ENCODE measurements at regions not wholly inside any gene's neighbourhood (a gene's known extent, or its start where the extent isn't known, plus 50 kb on each side); places are given as distances from the start of the nearest gene placed in this dataset.

GRCh38 chr20:57953638-57954037, 243.8 kb upstream of the PMEPA1 start:
- FAIRE-seq (no peak), DNase-seq (no peak)
- Histone ChIP-seq H3K4me1 (ENCODE audit: control insufficient read depth in 3 of 3, insufficient read depth in 2 of 3, low read depth in 1 of 3, low read length in 2 of 3) (peaks cover 0 to 19% (median 0%) of the 10 kb centered on the region in 3 donors), H3K9me3 (ENCODE audit: control insufficient read depth in 2 of 2, insufficient read depth in 1 of 2, low read depth in 1 of 2, low read length in 1 of 2) (peaks cover 0 to 15% of the 10 kb centered on the region in 2 donors), H3K27me3 (ENCODE audit: control insufficient read depth in 3 of 3, insufficient read depth in 3 of 3, low read length in 3 of 3) (no peaks in the 10 kb centered on the region), H3K27ac (ENCODE audit: low read depth in 1 of 3, low read length in 2 of 3) (no peak overlapping the region), H3K36me3 (ENCODE audit: control insufficient read depth in 3 of 3, insufficient read depth in 2 of 3, low read depth in 1 of 3, low read length in 3 of 3) (no peaks in the 10 kb centered on the region), H3K4me3 (ENCODE audit: low read depth in 1 of 3, low read length in 3 of 3) (no peak overlapping the region)
- WGBS, 3 donors, result 59 to 82% (median 60%) methylated on average over 4 of the region's 4 CpGs

- Histone ChIP-seq H3K36me3 (ENCODE audit: control insufficient read depth in 3 of 3, insufficient read depth in 2 of 3, low read depth in 1 of 3, low read length in 3 of 3) (no peaks in the 10 kb centered on the region), H3K27me3 (ENCODE audit: control insufficient read depth in 3 of 3, insufficient read depth in 3 of 3, low read length in 3 of 3) (no peaks in the 10 kb centered on the region), H3K9me3 (ENCODE audit: control insufficient read depth in 2 of 2, insufficient read depth in 1 of 2, low read depth in 1 of 2, low read length in 1 of 2) (peaks cover 0 to 15% of the 10 kb centered on the region in 2 donors), H3K4me1 (ENCODE audit: control insufficient read depth in 3 of 3, insufficient read depth in 2 of 3, low read depth in 1 of 3, low read length in 2 of 3) (peaks cover 0 to 6% (median 0%) of the 10 kb centered on the region in 3 donors), H3K4me3 (ENCODE audit: low read depth in 1 of 3, low read length in 3 of 3) (no peak overlapping the region), H3K27ac (ENCODE audit: low read depth in 1 of 3, low read length in 2 of 3) (no peak overlapping the region)
- no peak for FAIRE-seq
- DNase-seq, result no peak
- 87 to 93% (median 90%) methylated on average over 1 of the region's 1 CpG for WGBS, 3 donors
These were observed 242.3 kb upstream of the PMEPA1 start for GRCh38 chr20:57952136-57952535.

GRCh38 chr20:57951549-57951948, 241.7 kb upstream of the PMEPA1 start:
- Histone ChIP-seq H3K27ac (ENCODE audit: low read depth in 1 of 3, low read length in 2 of 3) (no peak overlapping the region), H3K4me3 (ENCODE audit: low read depth in 1 of 3, low read length in 3 of 3) (no peak overlapping the region), H3K4me1 (ENCODE audit: control insufficient read depth in 3 of 3, insufficient read depth in 2 of 3, low read depth in 1 of 3, low read length in 2 of 3) (peaks cover 0 to under 1% (median 0%) of the 10 kb centered on the region in 3 donors), H3K36me3 (ENCODE audit: control insufficient read depth in 3 of 3, insufficient read depth in 2 of 3, low read depth in 1 of 3, low read length in 3 of 3) (no peaks in the 10 kb centered on the region), H3K9me3 (ENCODE audit: control insufficient read depth in 2 of 2, insufficient read depth in 1 of 2, low read depth in 1 of 2, low read length in 1 of 2) (peaks cover 0 to 15% of the 10 kb centered on the region in 2 donors), H3K27me3 (ENCODE audit: control insufficient read depth in 3 of 3, insufficient read depth in 3 of 3, low read length in 3 of 3) (no peaks in the 10 kb centered on the region)
- DNase-seq, result no peak
- no peak for FAIRE-seq
- WGBS, 3 donors, result 81 to 87% (median 85%) methylated on average over 3 of the region's 3 CpGs

- no peak for DNase-seq
- H3K4me3 ChIP-seq (ENCODE audit: low read depth in 1 of 3, low read length in 3 of 3), result no peak overlapping the region
- 77 to 87% (median 83%) methylated on average over 14 of the region's 14 CpGs for WGBS, 3 donors
- no peaks in the 10 kb centered on the region for H3K4me1 ChIP-seq (ENCODE audit: control insufficient read depth in 3 of 3, insufficient read depth in 2 of 3, low read depth in 1 of 3, low read length in 2 of 3)
- H3K27me3 ChIP-seq (ENCODE audit: control insufficient read depth in 3 of 3, insufficient read depth in 3 of 3, low read length in 3 of 3), result no peaks in the 10 kb centered on the region
- no peaks in the 10 kb centered on the region for H3K36me3 ChIP-seq (ENCODE audit: control insufficient read depth in 3 of 3, insufficient read depth in 2 of 3, low read depth in 1 of 3, low read length in 3 of 3)
- H3K27ac ChIP-seq (ENCODE audit: low read depth in 1 of 3, low read length in 2 of 3), result no peak overlapping the region
- H3K9me3 ChIP-seq (ENCODE audit: control insufficient read depth in 2 of 2, insufficient read depth in 1 of 2, low read depth in 1 of 2, low read length in 1 of 2), result peaks cover 0 to 13% of the 10 kb centered on the region in 2 donors
- no peak for FAIRE-seq
These were observed 241.1 kb upstream of the PMEPA1 start for GRCh38 chr20:57950764-57951485.

- FAIRE-seq, result no peak
- no peak overlapping the region for H3K4me3 ChIP-seq (ENCODE audit: low read depth in 1 of 3, low read length in 3 of 3)
- H3K36me3 ChIP-seq (ENCODE audit: control insufficient read depth in 3 of 3, insufficient read depth in 2 of 3, low read depth in 1 of 3, low read length in 3 of 3), result no peaks in the 10 kb centered on the region
- WGBS, 3 donors, result 85 to 88% (median 86%) methylated on average over 9 of the region's 9 CpGs
- H3K9me3 ChIP-seq (ENCODE audit: control insufficient read depth in 2 of 2, insufficient read depth in 1 of 2, low read depth in 1 of 2, low read length in 1 of 2), result no peaks in the 10 kb centered on the region
- no peak overlapping the region for H3K27ac ChIP-seq (ENCODE audit: low read depth in 1 of 3, low read length in 2 of 3)
- H3K4me1 ChIP-seq (ENCODE audit: control insufficient read depth in 3 of 3, insufficient read depth in 2 of 3, low read depth in 1 of 3, low read length in 2 of 3), result no peaks in the 10 kb centered on the region
- no peaks in the 10 kb centered on the region for H3K27me3 ChIP-seq (ENCODE audit: control insufficient read depth in 3 of 3, insufficient read depth in 3 of 3, low read length in 3 of 3)
- no peak for DNase-seq
These were observed 238.6 kb upstream of the PMEPA1 start for GRCh38 chr20:57948180-57948955.

GRCh38 chr20:57947421-57948179, 237.8 kb upstream of the PMEPA1 start:
- DNase-seq (no peak), FAIRE-seq (no peak)
- H3K27ac ChIP-seq (ENCODE audit: low read depth in 1 of 3, low read length in 2 of 3), result peak overlapping the region in 1 of 3 donors; percentile 53
- WGBS, 3 donors, result 71 to 85% (median 80%) methylated on average over 16 of the region's 16 CpGs
- H3K9me3 ChIP-seq (ENCODE audit: control insufficient read depth in 2 of 2, insufficient read depth in 1 of 2, low read depth in 1 of 2, low read length in 1 of 2), result no peaks in the 10 kb centered on the region
- no peaks in the 10 kb centered on the region for H3K4me1 ChIP-seq (ENCODE audit: control insufficient read depth in 3 of 3, insufficient read depth in 2 of 3, low read depth in 1 of 3, low read length in 2 of 3)
- H3K36me3 ChIP-seq (ENCODE audit: control insufficient read depth in 3 of 3, insufficient read depth in 2 of 3, low read depth in 1 of 3, low read length in 3 of 3), result no peaks in the 10 kb centered on the region
- H3K4me3 ChIP-seq (ENCODE audit: low read depth in 1 of 3, low read length in 3 of 3), result no peak overlapping the region
- H3K27me3 ChIP-seq (ENCODE audit: control insufficient read depth in 3 of 3, insufficient read depth in 3 of 3, low read length in 3 of 3), result no peaks in the 10 kb centered on the region

GRCh38 chr20:57946559-57947315, 236.9 kb upstream of the PMEPA1 start:
- no peaks in the 10 kb centered on the region for H3K9me3 ChIP-seq (ENCODE audit: control insufficient read depth in 2 of 2, insufficient read depth in 1 of 2, low read depth in 1 of 2, low read length in 1 of 2)
- H3K4me1 ChIP-seq (ENCODE audit: control insufficient read depth in 3 of 3, insufficient read depth in 2 of 3, low read depth in 1 of 3, low read length in 2 of 3), result no peaks in the 10 kb centered on the region
- H3K36me3 ChIP-seq (ENCODE audit: control insufficient read depth in 3 of 3, insufficient read depth in 2 of 3, low read depth in 1 of 3, low read length in 3 of 3), result no peaks in the 10 kb centered on the region
- no peaks in the 10 kb centered on the region for H3K27me3 ChIP-seq (ENCODE audit: control insufficient read depth in 3 of 3, insufficient read depth in 3 of 3, low read length in 3 of 3)
- WGBS, 3 donors, result 78 to 80% (median 79%) methylated on average over 8 of the region's 8 CpGs
- H3K27ac ChIP-seq (ENCODE audit: low read depth in 1 of 3, low read length in 2 of 3), result peak overlapping the region in 1 of 3 donors; percentile 53
- FAIRE-seq (no peak), DNase-seq (peak in 1 of 2 donors; percentile 19)
- no peak overlapping the region for H3K4me3 ChIP-seq (ENCODE audit: low read depth in 1 of 3, low read length in 3 of 3)

GRCh38 chr20:57944988-57945387, 235.2 kb upstream of the PMEPA1 start:
- Histone ChIP-seq H3K4me1 (ENCODE audit: control insufficient read depth in 3 of 3, insufficient read depth in 2 of 3, low read depth in 1 of 3, low read length in 2 of 3) (no peaks in the 10 kb centered on the region), H3K27ac (ENCODE audit: low read depth in 1 of 3, low read length in 2 of 3) (no peak overlapping the region), H3K36me3 (ENCODE audit: control insufficient read depth in 3 of 3, insufficient read depth in 2 of 3, low read depth in 1 of 3, low read length in 3 of 3) (no peaks in the 10 kb centered on the region), H3K4me3 (ENCODE audit: low read depth in 1 of 3, low read length in 3 of 3) (no peak overlapping the region), H3K9me3 (ENCODE audit: control insufficient read depth in 2 of 2, insufficient read depth in 1 of 2, low read depth in 1 of 2, low read length in 1 of 2) (no peaks in the 10 kb centered on the region), H3K27me3 (ENCODE audit: control insufficient read depth in 3 of 3, insufficient read depth in 3 of 3, low read length in 3 of 3) (no peaks in the 10 kb centered on the region)
- WGBS, 3 donors, result 85 to 89% (median 87%) methylated on average over 6 of the region's 6 CpGs
- no peak for FAIRE-seq
- no peak for DNase-seq

Measured in small intestine (tissue), 7 donors.